ENCODE measurements at regions not wholly inside any gene's neighbourhood (a gene's known extent, or its start where the extent isn't known, plus 50 kb on each side); places are given as distances from the start of the nearest gene placed in this dataset.

DNA sequence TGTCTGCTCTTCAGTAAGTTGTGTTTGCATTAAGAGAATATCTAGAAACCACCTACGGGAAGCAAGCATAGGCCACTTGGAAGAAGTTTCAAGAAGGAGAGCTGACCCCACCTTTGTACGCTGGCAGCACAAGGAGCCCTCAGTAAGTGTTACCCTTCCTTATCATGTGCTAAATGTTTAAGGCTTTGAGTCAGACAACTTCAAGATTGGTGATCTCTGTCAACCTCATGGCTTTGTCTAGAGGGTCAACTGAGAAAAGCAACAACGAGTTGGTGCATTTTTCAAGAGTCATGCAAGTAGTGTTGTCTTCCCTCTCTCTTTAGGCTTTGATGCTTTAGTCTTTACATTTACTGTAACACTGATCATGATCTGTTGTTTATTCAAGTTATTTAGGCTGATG, 53.2 kb upstream of the SPTLC3 start:
- DNase-seq (ENCODE audit: low spot score), result no peak

DNA sequence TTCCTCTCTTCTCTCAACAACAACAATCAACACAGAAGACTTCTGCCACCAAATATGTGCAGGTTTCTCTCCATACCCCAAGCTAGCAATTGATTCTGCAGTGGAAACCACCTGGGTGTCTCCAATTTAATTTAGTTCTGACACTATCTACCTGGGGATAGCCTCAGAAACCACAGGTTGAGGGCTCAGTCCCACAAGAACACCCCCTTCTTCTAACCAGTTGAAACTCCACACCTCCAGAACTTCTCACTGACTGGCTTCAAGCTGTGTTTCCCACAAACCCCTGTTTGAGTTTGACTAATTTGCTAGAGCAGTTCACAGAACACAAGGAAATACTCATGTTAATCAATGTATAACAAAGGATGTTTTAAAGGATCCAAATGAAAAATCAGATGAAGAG, 52.5 kb upstream of the SPTLC3 start:
- no peak for DNase-seq (ENCODE audit: low spot score)

- no peak for DNase-seq (ENCODE audit: low spot score)
Observed at GRCh38 chr20:12957968-12958367, 50.8 kb upstream of the SPTLC3 start.
